ENCODE measurements at regions not wholly inside any gene's neighbourhood (a gene's known extent, or its start where the extent isn't known, plus 50 kb on each side); places are given as distances from the start of the nearest gene placed in this dataset.

GRCh38 chr16:87042551-87043230 lies 274.5 kb downstream of the C16orf95 start:
- no peak for DNase-seq (ENCODE audit: low read depth)
- no peak overlapping the region for H3K4me3 ChIP-seq (ENCODE audit: control insufficient read depth, low read depth, low read length)
- TF ChIP-seq CTCF (conservative IDR thresholded peaks at IDR 0.05; ENCODE audit: control insufficient read depth, insufficient read depth, low read depth, low read length): no peak

- DNase-seq (ENCODE audit: low read depth): peak; percentile 38
- H3K4me3 ChIP-seq (ENCODE audit: control insufficient read depth, low read depth, low read length): no peak overlapping the region
- no peak for TF ChIP-seq CTCF (conservative IDR thresholded peaks at IDR 0.05; ENCODE audit: control insufficient read depth, insufficient read depth, low read depth, low read length)
These were observed 273.8 kb downstream of the C16orf95 start for GRCh38 chr16:87043231-87044031.

GRCh38 chr16:87044032-87044382 lies 273.2 kb downstream of the C16orf95 start:
- TF ChIP-seq CTCF (conservative IDR thresholded peaks at IDR 0.05; ENCODE audit: control insufficient read depth, insufficient read depth, low read depth, low read length): no peak
- H3K4me3 ChIP-seq (ENCODE audit: control insufficient read depth, low read depth, low read length): no peak overlapping the region
- DNase-seq (ENCODE audit: low read depth): no peak

GRCh38 chr16:87044829-87045228 lies 272.4 kb downstream of the C16orf95 start:
- no peak for DNase-seq (ENCODE audit: low read depth)
- H3K4me3 ChIP-seq (ENCODE audit: control insufficient read depth, low read depth, low read length): no peak overlapping the region
- no peak for TF ChIP-seq CTCF (conservative IDR thresholded peaks at IDR 0.05; ENCODE audit: control insufficient read depth, insufficient read depth, low read depth, low read length)

GRCh38 chr16:87045466-87046216 lies 271.6 kb downstream of the C16orf95 start:
- no peak for TF ChIP-seq CTCF (conservative IDR thresholded peaks at IDR 0.05; ENCODE audit: control insufficient read depth, insufficient read depth, low read depth, low read length)
- DNase-seq (ENCODE audit: low read depth): no peak
- H3K4me3 ChIP-seq (ENCODE audit: control insufficient read depth, low read depth, low read length): no peak overlapping the region

- H3K4me3 ChIP-seq (ENCODE audit: control insufficient read depth, low read depth, low read length): no peak overlapping the region
- no peak for DNase-seq (ENCODE audit: low read depth)
- TF ChIP-seq CTCF (conservative IDR thresholded peaks at IDR 0.05; ENCODE audit: control insufficient read depth, insufficient read depth, low read depth, low read length): no peak
These were observed 271.0 kb downstream of the C16orf95 start for GRCh38 chr16:87046235-87046634.

Data from fibroblast of mammary gland (primary cell).